ENCODE measurements at regions not wholly inside any gene's neighbourhood (a gene's known extent, or its start where the extent isn't known, plus 50 kb on each side); places are given as distances from the start of the nearest gene placed in this dataset.
"Not testable (repeated sequence)": the region's sequence is repeated elsewhere in the genome, so short reads cannot be mapped to it uniquely, and the experiment has no call there.

GRCh38 chr14:105775349-105775923 lies 249.1 kb downstream of the TMEM121 start:
- TF ChIP-seq CTCF (IDR thresholded peaks at IDR 0.05); EZH2 (IDR thresholded peaks at IDR 0.05; ENCODE audit: borderline replicate concordance, insufficient read depth, low read depth, low read length, poor library complexity, severe bottlenecking): not testable (repeated sequence)
